SK-N-SH treated with all-trans-retinoic acid at 6 μM for 48 hours (cell line): ENCODE measurements at regions not wholly inside any gene's neighbourhood (a gene's known extent, or its start where the extent isn't known, plus 50 kb on each side); places are given as distances from the start of the nearest gene placed in this dataset.

Source experiments
- ATAC-seq: fragments of 200-7000 bp; cut with Tn5 transposase; 3 replicates; pipeline ENCODE4 v1.9.1; 2020; ENCODE audit warnings: mild to moderate bottlenecking, moderate library complexity
- ARNTL ChIP-seq: fragments of 450-650 bp; formaldehyde crosslinking; IDR thresholded peaks from 2 replicates; pipeline ENCODE4 v1.5.0; 2020; ENCODE audit warnings: low read depth, mild to moderate bottlenecking, moderate library complexity, borderline replicate concordance
- BACH2 ChIP-seq: fragments of 250-450 bp; sonication (Bioruptor Pico); IDR thresholded peaks from 2 replicates; pipeline ENCODE4 v1.9.0; 2021; ENCODE audit warnings: mild to moderate bottlenecking, borderline replicate concordance
- CSDC2 ChIP-seq: fragments of 250-450 bp; sonication (Bioruptor Pico); IDR thresholded peaks from 2 replicates; pipeline ENCODE4 v1.5.0; 2020; ENCODE audit warnings: mild to moderate bottlenecking, moderate library complexity
- GLIS3 ChIP-seq: fragments of 250-450 bp; sonication (Bioruptor Pico); IDR thresholded peaks from 2 replicates; pipeline ENCODE4 v1.5.0; 2020; ENCODE audit warnings: mild to moderate bottlenecking, moderate library complexity
- ISL1 ChIP-seq: fragments of 250-450 bp; sonication (Bioruptor Pico); IDR thresholded peaks from 2 replicates; pipeline ENCODE4 v2.1.2; 2022; ENCODE audit warnings: mild to moderate bottlenecking, moderate library complexity
- OSR1 ChIP-seq: fragments of 250-450 bp; sonication (Bioruptor Pico); IDR thresholded peaks from 2 replicates; pipeline ENCODE4 v1.8.0; 2022; ENCODE audit warnings: moderate library complexity, mild to moderate bottlenecking, inconsistent platforms
- PPARA ChIP-seq: fragments of 250-450 bp; sonication (Bioruptor Pico); IDR thresholded peaks from 2 replicates; pipeline ENCODE4 v1.5.0; 2020; ENCODE audit warnings: mild to moderate bottlenecking, borderline replicate concordance
- RARB ChIP-seq: fragments of 250-450 bp; sonication (Bioruptor Pico); IDR thresholded peaks from 2 replicates; pipeline ENCODE4 v1.8.0; 2021; ENCODE audit warnings: mild to moderate bottlenecking, moderate library complexity
- SNAI2 ChIP-seq: fragments of 250-450 bp; sonication (Bioruptor Pico); IDR thresholded peaks from 2 replicates; pipeline ENCODE4 v1.5.0; 2020; ENCODE audit warnings: mild to moderate bottlenecking, moderate library complexity
- TCF4 ChIP-seq: fragments of 250-450 bp; sonication (Bioruptor Pico); IDR thresholded peaks from 2 replicates; pipeline ENCODE4 v1.8.0; 2021; ENCODE audit warnings: mild to moderate bottlenecking, moderate library complexity, borderline replicate concordance
- TOX ChIP-seq: fragments of 250-450 bp; sonication (Bioruptor Pico); IDR thresholded peaks from 2 replicates; pipeline ENCODE4 v1.8.0; 2021; ENCODE audit warnings: mild to moderate bottlenecking, moderate library complexity, borderline replicate concordance
- ZC3H10 ChIP-seq: fragments of 250-450 bp; sonication (Bioruptor Pico); IDR thresholded peaks from 2 replicates; pipeline ENCODE4 v1.5.1; 2021; ENCODE audit warnings: mild to moderate bottlenecking, moderate library complexity
- ZFP3 ChIP-seq: fragments of 250-450 bp; sonication (Bioruptor Pico); IDR thresholded peaks from 2 replicates; pipeline ENCODE4 v1.5.0; 2020; ENCODE audit warnings: mild to moderate bottlenecking, moderate library complexity
- ZFP30 ChIP-seq: fragments of 450-650 bp; formaldehyde crosslinking; IDR thresholded peaks from 2 replicates; pipeline ENCODE4 v1.5.0; 2022; ENCODE audit warnings: mild to moderate bottlenecking, moderate library complexity
- ZNF565 ChIP-seq: fragments of 450-650 bp; formaldehyde crosslinking; conservative IDR thresholded peaks from 2 replicates; pipeline ENCODE4 v1.5.0; 2020; ENCODE audit warnings: low read depth, mild to moderate bottlenecking, moderate library complexity
- ZNF70 ChIP-seq: fragments of 450-650 bp; formaldehyde crosslinking; IDR thresholded peaks from 2 replicates; pipeline ENCODE4 v1.5.0; 2020; ENCODE audit warnings: mild to moderate bottlenecking, moderate library complexity
- ZNF8 ChIP-seq: fragments of 450-650 bp; formaldehyde crosslinking; IDR thresholded peaks from 2 replicates; pipeline ENCODE4 v1.5.0; 2020; ENCODE audit warnings: mild to moderate bottlenecking, moderate library complexity
- TF ChIP-seq, protein P1 (sequence below): fragments of 250-450 bp; sonication (Bioruptor Pico); IDR thresholded peaks from 2 replicates; pipeline ENCODE4 v1.8.0; 2021; ENCODE audit warnings: low read depth, mild to moderate bottlenecking, moderate library complexity, borderline replicate concordance
- TF ChIP-seq, protein P2 (sequence below): fragments of 250-450 bp; sonication (Bioruptor Pico); IDR thresholded peaks from 2 replicates; pipeline ENCODE4 v1.5.0; 2020; ENCODE audit warnings: mild to moderate bottlenecking, moderate library complexity
- TF ChIP-seq, protein P3 (sequence below): fragments of 250-450 bp; sonication (Bioruptor Pico); IDR thresholded peaks from 2 replicates; pipeline ENCODE4 v1.5.1; 2021; ENCODE audit warnings: mild to moderate bottlenecking, moderate library complexity
- TF ChIP-seq, protein P4 (sequence below): fragments of 250-450 bp; sonication (Bioruptor Pico); IDR thresholded peaks from 2 replicates; pipeline ENCODE4 v1.5.1; 2020; ENCODE audit warnings: low read depth, mild to moderate bottlenecking, moderate library complexity

DNA sequence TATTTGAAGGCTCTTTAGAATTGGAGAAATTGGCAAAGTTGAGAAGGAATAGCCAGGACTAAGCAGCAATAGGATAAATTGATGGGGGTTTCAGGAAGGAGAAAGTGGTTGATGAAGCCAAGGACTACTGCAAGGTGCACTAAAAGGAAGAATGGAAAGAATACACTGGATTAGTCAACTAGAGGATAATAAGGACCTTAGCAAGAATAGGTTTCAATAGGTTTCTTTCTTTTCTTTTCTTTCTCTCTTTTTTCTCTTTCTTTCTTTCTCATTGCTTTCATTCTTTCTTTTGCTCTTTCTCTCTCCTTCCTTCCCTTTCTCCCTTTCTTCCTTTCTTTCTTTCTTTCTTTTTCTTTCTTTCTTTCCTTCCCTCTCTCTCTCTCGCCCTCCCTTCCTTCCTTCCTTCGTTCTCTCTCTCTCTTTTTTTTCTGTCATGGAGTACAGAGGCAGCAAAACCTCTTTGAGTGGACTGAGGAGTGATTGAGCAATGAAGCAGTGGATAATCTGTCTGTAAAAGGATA is 234.4 kb upstream of the TMC3 start (continued):
- TF ChIP-seq, protein P1, sequence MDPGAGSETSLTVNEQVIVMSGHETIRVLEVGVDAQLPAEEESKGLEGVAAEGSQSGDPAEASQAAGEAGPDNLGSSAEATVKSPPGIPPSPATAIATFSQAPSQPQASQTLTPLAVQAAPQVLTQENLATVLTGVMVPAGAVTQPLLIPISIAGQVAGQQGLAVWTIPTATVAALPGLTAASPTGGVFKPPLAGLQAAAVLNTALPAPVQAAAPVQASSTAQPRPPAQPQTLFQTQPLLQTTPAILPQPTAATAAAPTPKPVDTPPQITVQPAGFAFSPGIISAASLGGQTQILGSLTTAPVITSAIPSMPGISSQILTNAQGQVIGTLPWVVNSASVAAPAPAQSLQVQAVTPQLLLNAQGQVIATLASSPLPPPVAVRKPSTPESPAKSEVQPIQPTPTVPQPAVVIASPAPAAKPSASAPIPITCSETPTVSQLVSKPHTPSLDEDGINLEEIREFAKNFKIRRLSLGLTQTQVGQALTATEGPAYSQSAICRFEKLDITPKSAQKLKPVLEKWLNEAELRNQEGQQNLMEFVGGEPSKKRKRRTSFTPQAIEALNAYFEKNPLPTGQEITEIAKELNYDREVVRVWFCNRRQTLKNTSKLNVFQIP (CRISPR knock-in tag): no peak
- TF ChIP-seq PPARA (CRISPR knock-in tag): no peak

DNA sequence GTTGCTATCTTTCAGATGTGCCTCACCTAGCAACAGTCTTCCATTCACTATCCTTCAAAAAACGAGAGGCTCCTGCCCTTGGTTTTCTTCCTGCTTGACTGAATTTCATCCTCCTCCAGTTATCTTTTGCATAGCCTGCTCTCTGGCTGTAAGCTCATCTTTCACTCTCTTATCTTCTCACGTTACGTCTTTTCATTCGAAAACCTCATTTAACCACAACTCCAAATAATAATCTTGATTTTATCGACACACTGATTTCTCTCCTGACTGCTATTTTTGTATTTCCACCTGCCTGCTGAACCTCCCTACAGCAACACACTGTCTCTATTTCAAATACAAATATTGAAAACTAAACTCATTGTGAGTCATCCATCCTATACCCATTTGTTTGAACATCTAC is 230.7 kb upstream of the TMC3 start:
- TF ChIP-seq GLIS3 (no peak), ZNF8 (CRISPR knock-in tag) (no peak), ARNTL (CRISPR knock-in tag) (no peak), ISL1 (CRISPR knock-in tag) (no peak), SNAI2 (CRISPR knock-in tag) (no peak), CSDC2 (no peak), ZNF565 (no peak), RARB (no peak), PPARA (CRISPR knock-in tag) (no peak), ZFP3 (no peak)
- TF ChIP-seq, protein P2, sequence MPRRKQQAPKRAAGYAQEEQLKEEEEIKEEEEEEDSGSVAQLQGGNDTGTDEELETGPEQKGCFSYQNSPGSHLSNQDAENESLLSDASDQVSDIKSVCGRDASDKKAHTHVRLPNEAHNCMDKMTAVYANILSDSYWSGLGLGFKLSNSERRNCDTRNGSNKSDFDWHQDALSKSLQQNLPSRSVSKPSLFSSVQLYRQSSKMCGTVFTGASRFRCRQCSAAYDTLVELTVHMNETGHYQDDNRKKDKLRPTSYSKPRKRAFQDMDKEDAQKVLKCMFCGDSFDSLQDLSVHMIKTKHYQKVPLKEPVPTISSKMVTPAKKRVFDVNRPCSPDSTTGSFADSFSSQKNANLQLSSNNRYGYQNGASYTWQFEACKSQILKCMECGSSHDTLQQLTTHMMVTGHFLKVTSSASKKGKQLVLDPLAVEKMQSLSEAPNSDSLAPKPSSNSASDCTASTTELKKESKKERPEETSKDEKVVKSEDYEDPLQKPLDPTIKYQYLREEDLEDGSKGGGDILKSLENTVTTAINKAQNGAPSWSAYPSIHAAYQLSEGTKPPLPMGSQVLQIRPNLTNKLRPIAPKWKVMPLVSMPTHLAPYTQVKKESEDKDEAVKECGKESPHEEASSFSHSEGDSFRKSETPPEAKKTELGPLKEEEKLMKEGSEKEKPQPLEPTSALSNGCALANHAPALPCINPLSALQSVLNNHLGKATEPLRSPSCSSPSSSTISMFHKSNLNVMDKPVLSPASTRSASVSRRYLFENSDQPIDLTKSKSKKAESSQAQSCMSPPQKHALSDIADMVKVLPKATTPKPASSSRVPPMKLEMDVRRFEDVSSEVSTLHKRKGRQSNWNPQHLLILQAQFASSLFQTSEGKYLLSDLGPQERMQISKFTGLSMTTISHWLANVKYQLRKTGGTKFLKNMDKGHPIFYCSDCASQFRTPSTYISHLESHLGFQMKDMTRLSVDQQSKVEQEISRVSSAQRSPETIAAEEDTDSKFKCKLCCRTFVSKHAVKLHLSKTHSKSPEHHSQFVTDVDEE (CRISPR knock-in tag): no peak
- TF ChIP-seq, protein P1 (CRISPR knock-in tag): no peak
- no peak for ATAC-seq

DNA sequence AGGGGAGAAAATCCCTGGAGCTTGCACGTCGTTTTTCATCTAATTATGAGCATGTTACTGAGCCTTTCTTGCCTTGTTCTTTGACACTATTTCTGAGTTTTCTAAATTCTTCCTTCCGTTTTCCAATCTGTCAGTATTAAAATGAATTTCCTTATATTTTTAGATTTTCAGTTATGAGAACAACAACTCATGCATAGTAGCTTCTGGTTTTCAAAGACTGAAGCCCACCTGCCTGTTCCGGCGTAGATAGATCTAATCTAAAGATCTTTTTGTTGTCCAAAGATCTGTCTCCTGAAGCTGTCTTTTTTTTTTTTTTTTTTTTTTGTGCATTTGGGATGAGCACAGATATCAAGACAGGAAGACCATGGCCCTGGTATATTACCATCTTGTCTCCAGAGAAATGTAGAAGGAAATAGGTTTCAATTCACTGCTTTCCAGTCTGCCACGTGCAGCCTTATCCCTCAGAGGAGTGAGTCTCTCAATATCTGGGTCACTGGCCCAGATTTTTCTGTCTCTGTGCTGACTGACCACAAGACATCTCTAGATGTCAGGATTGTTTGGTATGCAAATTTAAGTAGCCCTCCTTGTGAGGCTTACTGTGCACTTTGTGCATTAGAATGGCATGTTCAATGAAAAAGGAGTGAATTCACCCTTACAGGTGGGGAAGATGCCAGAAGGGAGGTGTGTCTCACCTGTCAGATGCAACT is 222.3 kb upstream of the TMC3 start:
- ATAC-seq: no peak
- TF ChIP-seq, protein P3, sequence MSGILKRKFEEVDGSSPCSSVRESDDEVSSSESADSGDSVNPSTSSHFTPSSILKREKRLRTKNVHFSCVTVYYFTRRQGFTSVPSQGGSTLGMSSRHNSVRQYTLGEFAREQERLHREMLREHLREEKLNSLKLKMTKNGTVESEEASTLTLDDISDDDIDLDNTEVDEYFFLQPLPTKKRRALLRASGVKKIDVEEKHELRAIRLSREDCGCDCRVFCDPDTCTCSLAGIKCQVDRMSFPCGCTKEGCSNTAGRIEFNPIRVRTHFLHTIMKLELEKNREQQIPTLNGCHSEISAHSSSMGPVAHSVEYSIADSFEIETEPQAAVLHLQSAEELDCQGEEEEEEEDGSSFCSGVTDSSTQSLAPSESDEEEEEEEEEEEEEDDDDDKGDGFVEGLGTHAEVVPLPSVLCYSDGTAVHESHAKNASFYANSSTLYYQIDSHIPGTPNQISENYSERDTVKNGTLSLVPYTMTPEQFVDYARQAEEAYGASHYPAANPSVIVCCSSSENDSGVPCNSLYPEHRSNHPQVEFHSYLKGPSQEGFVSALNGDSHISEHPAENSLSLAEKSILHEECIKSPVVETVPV (CRISPR knock-in tag): no peak
- TF ChIP-seq, protein P2 (CRISPR knock-in tag): no peak
- TF ChIP-seq BACH2 (CRISPR knock-in tag) (no peak), RARB (no peak), ZNF70 (CRISPR knock-in tag) (no peak), TOX (no peak), ZC3H10 (CRISPR knock-in tag) (no peak), TCF4 (no peak), CSDC2 (no peak), OSR1 (no peak), ZFP30 (CRISPR knock-in tag) (no peak), SNAI2 (CRISPR knock-in tag) (no peak), GLIS3 (no peak)
- TF ChIP-seq, protein P4, sequence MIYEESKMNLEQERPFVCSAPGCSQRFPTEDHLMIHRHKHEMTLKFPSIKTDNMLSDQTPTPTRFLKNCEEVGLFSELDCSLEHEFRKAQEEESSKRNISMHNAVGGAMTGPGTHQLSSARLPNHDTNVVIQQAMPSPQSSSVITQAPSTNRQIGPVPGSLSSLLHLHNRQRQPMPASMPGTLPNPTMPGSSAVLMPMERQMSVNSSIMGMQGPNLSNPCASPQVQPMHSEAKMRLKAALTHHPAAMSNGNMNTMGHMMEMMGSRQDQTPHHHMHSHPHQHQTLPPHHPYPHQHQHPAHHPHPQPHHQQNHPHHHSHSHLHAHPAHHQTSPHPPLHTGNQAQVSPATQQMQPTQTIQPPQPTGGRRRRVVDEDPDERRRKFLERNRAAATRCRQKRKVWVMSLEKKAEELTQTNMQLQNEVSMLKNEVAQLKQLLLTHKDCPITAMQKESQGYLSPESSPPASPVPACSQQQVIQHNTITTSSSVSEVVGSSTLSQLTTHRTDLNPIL (CRISPR knock-in tag): no peak
